SIG-M5 (cell line): ENCODE measurements at regions not wholly inside any gene's neighbourhood (a gene's known extent, or its start where the extent isn't known, plus 50 kb on each side); places are given as distances from the start of the nearest gene placed in this dataset.
"Not testable (repeated sequence)": the region's sequence is repeated elsewhere in the genome, so short reads cannot be mapped to it uniquely, and the experiment has no call there.

Source experiments
- DNase-seq: peaks from one replicate; lab custom pipeline; 2025; lab: John Stamatoyannopoulos, UW

- no peak for DNase-seq
Observed at GRCh38 chr10:93221171-93221496, 147.4 kb downstream of the CYP26A1 start.

DNA sequence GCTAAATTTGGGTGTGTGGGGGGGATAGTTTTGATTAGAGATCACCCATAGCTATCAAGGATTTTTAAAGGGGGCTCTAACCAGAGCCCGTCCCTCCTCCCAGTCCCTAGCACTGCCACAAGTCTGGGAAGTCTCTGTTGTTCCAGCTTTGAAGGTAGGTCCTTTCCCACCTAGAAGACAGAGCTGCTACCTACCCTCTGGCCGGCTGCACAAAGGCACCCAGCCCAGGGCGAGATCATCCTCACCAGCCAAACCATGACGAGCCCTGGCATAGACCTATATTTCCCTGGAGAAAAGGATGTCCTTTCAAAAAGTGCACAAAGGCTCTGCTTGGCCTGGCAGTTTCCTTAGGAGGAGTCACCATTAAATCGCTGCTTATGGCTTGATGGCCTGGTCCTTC is 147.8 kb downstream of the CYP26A1 start:
- no peak for DNase-seq

GRCh38 chr10:93222211-93222754 is 148.6 kb downstream of the CYP26A1 start:
- no peak for DNase-seq

- no peak for DNase-seq
Observed at GRCh38 chr10:93222876-93223275, 149.2 kb downstream of the CYP26A1 start.

GRCh38 chr10:93223336-93223735 is 149.6 kb downstream of the CYP26A1 start:
- DNase-seq: no peak

DNA sequence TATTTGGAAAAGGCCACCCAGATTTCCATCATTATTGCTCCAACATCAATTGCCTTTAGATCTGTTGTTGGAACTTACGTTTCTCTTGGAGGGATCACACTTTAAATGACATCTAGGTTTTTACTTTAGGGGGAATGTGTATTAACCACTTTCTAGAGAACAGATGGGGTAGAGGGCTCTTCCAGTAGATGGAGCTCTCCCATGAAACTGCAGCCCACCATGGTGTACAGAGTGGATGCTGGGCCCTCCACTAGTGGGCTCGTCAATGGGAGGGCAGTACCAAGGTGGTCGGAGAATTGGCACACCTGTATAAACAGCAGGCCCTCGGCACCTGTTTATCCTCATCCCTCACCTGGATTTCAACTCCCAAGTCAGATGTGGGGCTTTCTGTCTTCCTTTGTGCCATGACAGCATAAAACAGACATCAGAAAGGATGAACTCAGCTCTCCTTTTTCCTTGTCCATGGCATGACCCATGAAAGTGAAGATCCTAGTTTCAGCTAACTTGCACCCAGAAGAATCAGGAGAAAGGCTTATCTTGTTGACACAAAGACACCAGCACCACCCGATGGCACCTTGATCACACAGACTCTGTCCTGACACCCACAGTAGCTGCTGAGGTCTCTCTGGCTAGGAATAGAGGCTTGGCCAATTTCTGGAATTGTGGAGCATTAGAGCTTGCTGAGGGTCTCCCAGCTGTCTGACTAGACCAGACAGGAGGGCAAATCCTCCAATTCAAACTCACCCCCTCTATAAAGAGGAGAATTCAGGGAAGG is 150.5 kb downstream of the CYP26A1 start:
- no peak for DNase-seq

DNA sequence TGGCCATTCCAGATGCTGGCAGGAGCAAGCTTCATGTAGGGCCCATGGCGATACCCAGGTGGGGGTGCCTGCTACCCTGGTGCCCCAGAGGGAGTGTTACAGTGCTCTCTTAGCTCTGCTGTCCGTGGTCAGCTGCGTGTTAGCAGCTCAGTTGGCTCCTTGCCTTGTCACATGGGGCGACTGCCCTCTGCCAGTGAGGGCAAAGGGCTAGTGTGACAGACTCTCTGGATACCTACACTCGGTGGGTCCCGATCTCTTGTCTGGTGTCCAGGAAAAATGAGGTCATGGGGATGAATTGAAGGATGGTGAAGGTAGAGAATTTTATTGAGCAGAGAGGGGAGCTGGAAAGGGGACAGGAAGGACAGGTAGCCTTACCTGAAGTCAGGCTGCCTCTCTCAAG is 152.2 kb downstream of the CYP26A1 start:
- DNase-seq: no peak

DNA sequence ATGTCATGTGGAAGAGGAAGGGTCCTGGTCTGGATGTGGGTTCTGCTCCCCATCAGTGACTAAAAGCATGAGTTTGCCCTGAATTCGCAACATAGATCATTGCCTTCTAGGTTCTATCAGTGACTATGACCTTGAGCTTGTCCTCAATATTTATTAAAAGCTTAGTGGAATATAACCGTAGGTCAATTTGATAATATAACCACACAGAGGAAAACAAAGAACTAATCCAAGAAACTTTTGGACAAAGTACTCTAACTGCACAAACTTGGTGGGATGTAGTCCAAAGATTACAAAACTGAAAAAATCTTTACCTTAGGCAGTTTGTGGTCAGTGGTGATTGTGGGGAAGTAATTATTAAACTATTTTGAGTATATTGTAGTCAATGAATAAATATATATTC is 152.9 kb downstream of the CYP26A1 start:
- no peak for DNase-seq

DNA sequence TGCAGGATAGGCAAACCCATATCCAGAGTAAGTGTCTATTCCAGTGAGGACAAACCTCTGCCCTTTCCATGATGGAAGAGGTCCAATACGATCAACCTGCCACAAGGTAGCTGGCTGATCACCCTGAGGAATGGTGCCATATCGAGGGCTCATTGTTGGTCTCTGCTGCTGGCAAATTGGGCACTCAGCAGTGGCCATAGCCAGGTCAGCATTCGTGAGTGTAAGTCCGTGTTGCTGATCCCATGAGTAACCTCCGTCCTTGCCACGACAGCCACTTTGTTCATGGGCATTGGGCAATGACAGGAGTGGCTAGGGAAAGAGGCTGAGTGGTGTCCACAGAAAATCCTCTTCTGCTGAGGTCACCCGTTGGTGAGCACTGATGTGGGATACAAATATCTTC is 156.9 kb downstream of the CYP26A1 start:
- not testable (repeated sequence) for DNase-seq

DNA sequence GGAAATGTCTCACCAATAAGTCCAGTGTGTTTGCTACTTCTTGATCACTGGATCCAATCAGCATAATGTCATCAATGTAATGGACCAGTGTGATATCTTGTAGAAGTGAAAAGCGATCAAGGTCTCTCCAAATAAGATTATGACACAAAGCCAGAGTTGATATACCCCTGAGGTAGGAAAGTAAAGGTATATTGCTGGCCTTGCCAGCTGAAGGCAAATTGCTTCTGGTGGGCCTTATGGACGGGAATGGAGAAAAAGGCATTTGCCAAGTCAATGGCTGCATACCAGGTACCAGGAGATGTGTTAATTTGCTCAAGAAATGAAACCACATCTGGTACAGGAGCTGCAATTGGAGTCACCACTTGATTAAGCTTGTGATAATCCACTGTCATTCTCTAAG is 158.5 kb downstream of the CYP26A1 start:
- DNase-seq: not testable (repeated sequence)

- not testable (repeated sequence) for DNase-seq
Observed at GRCh38 chr10:93234940-93235339, 161.2 kb downstream of the CYP26A1 start.

DNA sequence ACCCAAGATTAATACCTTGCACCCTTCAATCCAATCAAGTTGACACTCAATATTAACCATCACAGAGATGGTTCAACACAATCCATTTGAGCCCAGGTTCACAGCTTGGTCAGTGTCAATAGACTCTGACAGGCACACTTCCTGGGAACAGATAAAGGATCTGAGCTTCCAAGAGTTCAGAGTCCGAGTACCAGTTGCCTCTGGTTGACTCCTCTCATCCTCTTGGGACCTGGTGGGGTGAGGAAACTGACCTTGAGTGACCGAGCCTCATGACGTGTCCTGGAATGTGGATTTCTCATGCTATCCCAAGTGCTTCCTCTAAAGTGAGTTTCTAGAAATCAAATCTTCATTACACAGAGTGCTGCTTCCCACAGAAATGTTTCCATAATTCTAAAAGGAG is 162.0 kb downstream of the CYP26A1 start:
- no peak for DNase-seq

DNA sequence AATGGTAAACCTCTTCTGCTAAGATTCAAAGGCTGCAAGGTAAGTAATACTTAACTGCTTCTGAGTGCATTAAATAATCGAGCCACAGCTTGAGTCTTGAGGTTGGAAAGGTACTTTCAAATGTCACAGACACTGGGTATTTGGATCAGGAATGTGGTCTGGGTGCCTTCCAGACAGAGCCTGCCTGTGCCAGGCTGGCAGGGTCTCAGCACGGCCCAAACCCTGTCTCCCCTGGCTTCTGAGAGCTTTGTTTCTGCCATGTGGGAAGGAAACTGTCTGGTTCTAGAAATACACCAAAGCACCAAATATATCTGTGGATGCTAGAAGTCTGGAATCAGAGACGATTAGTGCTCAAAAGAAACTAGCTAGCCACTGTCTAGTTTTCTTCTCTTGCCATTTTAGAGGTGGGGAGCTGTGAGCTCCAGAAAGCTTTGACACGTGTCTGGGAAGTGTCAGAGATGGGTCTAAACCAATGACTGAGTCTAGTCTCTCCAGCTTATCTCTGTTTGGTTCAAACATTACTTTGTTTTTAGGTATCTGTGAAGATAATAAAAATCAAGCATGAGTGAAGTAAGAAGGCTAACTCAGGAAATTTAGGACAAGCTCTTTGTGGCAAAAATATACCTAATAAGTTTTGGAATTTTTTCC is 162.8 kb downstream of the CYP26A1 start:
- DNase-seq: no peak

- no peak for DNase-seq
Observed at GRCh38 chr10:93245147-93245546, 171.5 kb downstream of the CYP26A1 start.

DNA sequence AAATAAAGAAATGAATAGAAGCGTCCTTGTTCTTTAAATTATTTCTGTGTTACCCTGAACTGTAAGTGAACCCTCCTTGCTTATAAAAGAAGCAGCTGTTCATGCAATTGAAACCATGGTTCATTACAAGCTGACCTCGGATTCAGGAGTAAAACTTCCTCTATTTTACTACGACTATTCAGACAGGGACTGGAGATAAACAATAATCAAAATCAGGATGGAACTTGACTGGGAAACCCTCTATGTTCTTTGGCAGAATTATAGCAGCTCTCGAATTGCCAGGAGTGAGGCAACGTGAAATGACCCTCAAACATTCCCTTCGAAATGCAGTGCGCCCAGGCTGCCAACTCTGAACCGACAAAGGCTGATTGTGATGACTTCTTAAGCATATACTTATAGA is 172.1 kb downstream of the CYP26A1 start:
- no peak for DNase-seq

- DNase-seq: no peak
Observed at GRCh38 chr10:93248583-93249227, 175.0 kb downstream of the CYP26A1 start.

- no peak for DNase-seq
Observed at GRCh38 chr10:93250010-93250409, 176.3 kb downstream of the CYP26A1 start.

DNA sequence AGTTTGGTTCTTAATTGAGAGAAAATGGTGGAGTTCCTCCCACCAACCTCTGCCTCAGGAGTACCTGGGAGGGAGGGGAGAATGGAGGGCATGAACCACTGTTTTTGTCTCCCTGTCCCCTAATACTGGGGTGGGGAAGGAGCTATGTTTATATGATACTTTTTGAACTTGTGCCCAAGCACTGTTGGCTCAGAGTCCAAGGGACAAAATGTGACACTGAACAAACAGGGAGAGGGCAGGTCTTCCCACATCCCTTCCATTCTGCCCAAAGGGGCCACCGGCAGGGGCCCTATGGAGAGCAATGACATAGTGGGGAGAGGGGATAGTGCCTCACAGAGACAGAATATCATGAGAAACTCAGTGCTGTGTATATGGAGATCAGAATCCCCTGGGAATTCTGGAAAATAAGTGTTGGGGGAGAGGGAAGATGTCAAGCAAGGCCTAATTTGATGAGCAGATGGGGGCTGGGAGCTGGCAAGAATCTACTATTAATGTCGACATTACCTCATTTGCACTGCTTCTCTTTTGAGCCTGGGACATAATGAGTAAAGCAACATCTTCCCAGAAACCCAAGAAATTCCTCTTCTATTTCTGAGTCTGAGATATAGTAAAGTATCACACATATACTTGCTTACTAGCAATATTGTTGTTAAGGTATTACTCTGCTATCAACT is 180.6 kb downstream of the CYP26A1 start:
- DNase-seq: no peak

GRCh38 chr10:93255546-93255945 is 181.9 kb downstream of the CYP26A1 start:
- DNase-seq: no peak
